Cardiac muscle cell (in vitro differentiated cells and primary cell): ENCODE measurements at regions not wholly inside any gene's neighbourhood (a gene's known extent, or its start where the extent isn't known, plus 50 kb on each side); places are given as distances from the start of the nearest gene placed in this dataset.

Source experiments
- DNase-seq, 2 donors: peaks; one replicate each; pipeline versions ENCODE4 v3.0.0 to v3.0.0-alpha.2; 2010 to 2017; ENCODE audit warnings: low read depth in 1 of 2, low spot score in 1 of 2
- H3K27ac ChIP-seq: fragments of 200-600 bp; sonication (generic); 2 replicates; pipeline ENCODE4 v1.5.1; 2016
- H3K27me3 ChIP-seq: fragments of 200-600 bp; sonication (generic); 2 replicates; pipeline ENCODE4 v1.6.0; 2016; ENCODE audit warnings: control low read depth
- H3K36me3 ChIP-seq: fragments of 200-600 bp; sonication (generic); 2 replicates; pipeline ENCODE4 v1.5.1; 2016; ENCODE audit warnings: control low read depth
- H3K4me1 ChIP-seq: fragments of 200-600 bp; sonication (generic); 2 replicates; pipeline ENCODE4 v1.8.1; 2017; ENCODE audit warnings: low read depth, mild to moderate bottlenecking, mixed run types
- H3K4me3 ChIP-seq: fragments of 200-600 bp; sonication (generic); 2 replicates; pipeline ENCODE4 v1.5.1; 2016; ENCODE audit warnings: mild to moderate bottlenecking
- H3K9me3 ChIP-seq: fragments of 200-600 bp; sonication (generic); 2 replicates; pipeline ENCODE4 v1.5.1; 2017; ENCODE audit warnings: low read depth, mild to moderate bottlenecking, control low read depth
- CTCF ChIP-seq: IDR thresholded peaks from 2 replicates; pipeline ENCODE4 v1.5.1; 2012; ENCODE audit warnings: low read depth, mild to moderate bottlenecking, low read length

GRCh38 chr15:67915461-67916374, 75.9 kb upstream of the RNU6-1 start:
- TF ChIP-seq CTCF: no peak
- Histone ChIP-seq H3K9me3 (no peaks in the 10 kb centered on the region), H3K4me1 (peaks cover 32% of the 10 kb centered on the region), H3K36me3 (no peaks in the 10 kb centered on the region), H3K27ac (peak overlapping the region; percentile 89), H3K4me3 (no peak overlapping the region), H3K27me3 (no peaks in the 10 kb centered on the region)
- DNase-seq: peak; percentile 36 to 46

- no peak for DNase-seq
- Histone ChIP-seq H3K27ac (no peak overlapping the region), H3K4me3 (no peak overlapping the region), H3K36me3 (no peaks in the 10 kb centered on the region), H3K27me3 (no peaks in the 10 kb centered on the region), H3K9me3 (no peaks in the 10 kb centered on the region), H3K4me1 (peaks cover 32% of the 10 kb centered on the region)
- no peak for TF ChIP-seq CTCF
These were observed 76.7 kb upstream of the RNU6-1 start for GRCh38 chr15:67916565-67916964.

GRCh38 chr15:67917037-67917436, 77.2 kb upstream of the RNU6-1 start:
- TF ChIP-seq CTCF: no peak
- no peak overlapping the region for H3K27ac ChIP-seq
- no peak for DNase-seq

GRCh38 chr15:67917636-67918035, 77.8 kb upstream of the RNU6-1 start:
- peak overlapping the region; percentile 3 for H3K27ac ChIP-seq
- H3K4me3 ChIP-seq: no peak overlapping the region
- H3K27me3 ChIP-seq: no peaks in the 10 kb centered on the region
- no peaks in the 10 kb centered on the region for H3K36me3 ChIP-seq
- no peak for TF ChIP-seq CTCF
- DNase-seq: no peak
- H3K4me1 ChIP-seq: peaks cover 32% of the 10 kb centered on the region
- no peaks in the 10 kb centered on the region for H3K9me3 ChIP-seq

More at GRCh38 chr15:67917037-67917436, 77.2 kb upstream of the RNU6-1 start:
- Histone ChIP-seq H3K36me3 (no peaks in the 10 kb centered on the region), H3K4me3 (no peak overlapping the region), H3K27me3 (no peaks in the 10 kb centered on the region), H3K9me3 (no peaks in the 10 kb centered on the region), H3K4me1 (peaks cover 32% of the 10 kb centered on the region)

GRCh38 chr15:67918205-67918861, 78.5 kb upstream of the RNU6-1 start:
- H3K9me3 ChIP-seq: no peaks in the 10 kb centered on the region
- no peak for DNase-seq
- TF ChIP-seq CTCF: no peak
- no peak overlapping the region for H3K4me3 ChIP-seq
- no peaks in the 10 kb centered on the region for H3K27me3 ChIP-seq
- H3K27ac ChIP-seq: peak overlapping the region; percentile 3
- no peaks in the 10 kb centered on the region for H3K36me3 ChIP-seq
- H3K4me1 ChIP-seq: peaks cover 32% of the 10 kb centered on the region
